ENCODE measurements at regions not wholly inside any gene's neighbourhood (a gene's known extent, or its start where the extent isn't known, plus 50 kb on each side); places are given as distances from the start of the nearest gene placed in this dataset.

DNA sequence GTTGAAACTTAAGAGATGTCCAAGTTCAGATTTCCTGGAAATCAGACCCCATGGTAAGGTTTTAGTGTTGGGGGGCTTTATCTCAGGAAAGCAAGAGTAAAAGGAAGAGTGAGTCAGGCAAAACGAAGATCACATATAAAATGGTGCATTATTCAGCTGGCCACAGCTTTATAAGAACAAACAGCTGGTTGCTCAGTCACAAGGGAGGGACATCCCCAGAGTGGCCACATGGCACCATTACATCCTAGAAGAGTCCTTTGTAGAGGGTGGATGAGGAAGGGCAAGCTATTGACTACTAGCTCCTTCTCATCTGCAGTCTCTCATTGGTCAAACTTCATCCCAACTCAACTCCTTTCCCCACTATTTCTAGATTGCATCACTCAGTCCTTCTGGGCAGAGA is 68.3 kb upstream of the COL8A1 start:
- Histone ChIP-seq H3K4me3 (ENCODE audit: low read depth, low read length, poor library complexity, severe bottlenecking) (no peak overlapping the region), H3K4me2 (ENCODE audit: low read length) (no peak overlapping the region), H3K9me3 (ENCODE audit: low read length) (no peaks in the 10 kb centered on the region), H3K27ac (ENCODE audit: low read depth, low read length, poor library complexity, severe bottlenecking) (no peak overlapping the region), H3K79me2 (ENCODE audit: insufficient read depth, low read depth, low read length) (no peaks in the 10 kb centered on the region), H3K9me2 (ENCODE audit: insufficient read depth, low read length) (no peaks in the 10 kb centered on the region), H3K4me1 (ENCODE audit: insufficient read depth, low read length, poor library complexity, severe bottlenecking) (no peaks in the 10 kb centered on the region), H4K20me1 (ENCODE audit: insufficient read depth, low read length) (no peaks in the 10 kb centered on the region), H2AFZ (ENCODE audit: low read length) (no peak overlapping the region), H3K36me3 (ENCODE audit: insufficient read depth, low read length) (no peaks in the 10 kb centered on the region)
- BruUV-seq (replicated peaks): no TSS peak
- POLR2A ChIA-PET: interaction anchor here (0.5 to 0.6 kb wide), 2 partner anchors 87 to 216 kb away, joined by 3 to 7 read pairs; no protein-coding TSS in a partner anchor
- no peak for DNase-seq (ENCODE audit: low spot score)
- intact Hi-C loops (cut with micrococcal nuclease; ENCODE audit: unreplicated experiment): no loop called here
- CTCF ChIA-PET (ENCODE audit: unreplicated experiment): interaction anchor here (0.5 kb wide), 1 partner anchor 765 kb away, joined by 3 read pairs; no protein-coding TSS in a partner anchor
- TF ChIP-seq, protein P1, sequence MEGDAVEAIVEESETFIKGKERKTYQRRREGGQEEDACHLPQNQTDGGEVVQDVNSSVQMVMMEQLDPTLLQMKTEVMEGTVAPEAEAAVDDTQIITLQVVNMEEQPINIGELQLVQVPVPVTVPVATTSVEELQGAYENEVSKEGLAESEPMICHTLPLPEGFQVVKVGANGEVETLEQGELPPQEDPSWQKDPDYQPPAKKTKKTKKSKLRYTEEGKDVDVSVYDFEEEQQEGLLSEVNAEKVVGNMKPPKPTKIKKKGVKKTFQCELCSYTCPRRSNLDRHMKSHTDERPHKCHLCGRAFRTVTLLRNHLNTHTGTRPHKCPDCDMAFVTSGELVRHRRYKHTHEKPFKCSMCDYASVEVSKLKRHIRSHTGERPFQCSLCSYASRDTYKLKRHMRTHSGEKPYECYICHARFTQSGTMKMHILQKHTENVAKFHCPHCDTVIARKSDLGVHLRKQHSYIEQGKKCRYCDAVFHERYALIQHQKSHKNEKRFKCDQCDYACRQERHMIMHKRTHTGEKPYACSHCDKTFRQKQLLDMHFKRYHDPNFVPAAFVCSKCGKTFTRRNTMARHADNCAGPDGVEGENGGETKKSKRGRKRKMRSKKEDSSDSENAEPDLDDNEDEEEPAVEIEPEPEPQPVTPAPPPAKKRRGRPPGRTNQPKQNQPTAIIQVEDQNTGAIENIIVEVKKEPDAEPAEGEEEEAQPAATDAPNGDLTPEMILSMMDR (conservative IDR thresholded peaks at IDR 0.05; ENCODE audit: low read length): no peak
- TF ChIP-seq EZH2phosphoT487 (IDR thresholded peaks at IDR 0.05; ENCODE audit: borderline replicate concordance, low read depth, low read length): no peak

DNA sequence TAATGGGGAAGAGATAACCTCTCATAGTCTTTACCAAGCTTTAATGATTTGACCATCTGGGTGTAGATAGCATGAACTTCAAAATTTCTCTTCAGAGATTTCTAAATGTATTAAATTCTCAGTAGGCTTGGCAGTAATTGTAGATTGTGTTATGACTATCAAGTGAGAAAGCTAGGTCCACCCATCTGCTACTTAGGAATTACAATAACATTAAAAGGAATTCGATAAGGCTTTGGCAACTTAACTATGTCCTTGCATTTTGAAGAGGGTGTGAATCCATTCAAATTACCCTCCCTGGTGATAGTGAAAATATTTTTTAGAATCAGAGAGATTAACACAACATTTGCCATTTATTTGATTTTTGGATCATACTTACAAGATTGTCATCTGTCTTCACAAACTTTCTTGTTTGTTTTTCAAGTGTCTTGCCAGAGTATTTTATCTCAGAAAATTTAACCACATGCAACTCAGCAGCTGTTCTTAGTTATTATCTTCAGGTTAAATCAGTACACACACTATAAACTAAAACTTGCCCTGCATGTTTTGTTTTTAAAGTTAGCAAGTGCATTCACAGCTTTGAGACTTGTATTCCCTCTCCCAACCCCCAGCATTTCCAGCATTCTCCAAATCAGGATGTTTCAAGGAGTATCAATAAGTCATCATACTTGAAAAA is 69.6 kb upstream of the COL8A1 start:
- TF ChIP-seq EZH2phosphoT487 (IDR thresholded peaks at IDR 0.05; ENCODE audit: borderline replicate concordance, low read depth, low read length): no peak
- TF ChIP-seq, protein P1 (conservative IDR thresholded peaks at IDR 0.05; ENCODE audit: low read length): no peak
- Histone ChIP-seq H3K4me1 (ENCODE audit: insufficient read depth, low read length, poor library complexity, severe bottlenecking) (no peaks in the 10 kb centered on the region), H3K9me3 (ENCODE audit: low read length) (no peaks in the 10 kb centered on the region), H3K4me3 (ENCODE audit: low read depth, low read length, poor library complexity, severe bottlenecking) (no peak overlapping the region), H3K79me2 (ENCODE audit: insufficient read depth, low read depth, low read length) (no peaks in the 10 kb centered on the region), H3K4me2 (ENCODE audit: low read length) (no peak overlapping the region), H3K27ac (ENCODE audit: low read depth, low read length, poor library complexity, severe bottlenecking) (no peak overlapping the region), H4K20me1 (ENCODE audit: insufficient read depth, low read length) (no peaks in the 10 kb centered on the region), H2AFZ (ENCODE audit: low read length) (no peak overlapping the region), H3K9me2 (ENCODE audit: insufficient read depth, low read length) (no peaks in the 10 kb centered on the region), H3K36me3 (ENCODE audit: insufficient read depth, low read length) (no peaks in the 10 kb centered on the region)
- no peak for DNase-seq (ENCODE audit: low spot score)
- CTCF ChIA-PET (ENCODE audit: unreplicated experiment): no interaction called here
- intact Hi-C loops (cut with micrococcal nuclease; ENCODE audit: unreplicated experiment): no loop called here
- BruUV-seq (replicated peaks): no TSS peak
- POLR2A ChIA-PET: no interaction called here

DNA sequence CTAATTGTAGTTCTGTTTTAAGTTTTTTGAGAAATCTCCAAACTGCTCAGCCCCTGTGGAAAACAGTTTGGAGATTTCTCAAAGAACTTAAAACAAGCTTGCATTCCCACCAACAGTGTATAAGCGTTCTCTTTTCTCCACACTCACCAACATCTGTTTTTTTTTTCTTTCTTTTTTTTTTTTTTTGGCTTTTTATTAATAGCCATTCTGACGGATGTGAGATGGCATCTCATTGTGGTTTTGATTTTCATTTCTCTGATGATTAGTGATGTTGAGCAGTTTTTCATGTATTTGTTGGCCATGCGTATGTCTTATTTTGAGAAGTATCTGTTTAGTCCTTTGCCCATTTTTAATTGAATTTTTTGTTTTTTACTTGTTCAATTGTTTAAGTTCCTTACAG is 73.1 kb upstream of the COL8A1 start:
- Histone ChIP-seq H3K4me1 (ENCODE audit: insufficient read depth, low read length, poor library complexity, severe bottlenecking) (no peaks in the 10 kb centered on the region), H4K20me1 (ENCODE audit: insufficient read depth, low read length) (no peaks in the 10 kb centered on the region), H3K9me2 (ENCODE audit: insufficient read depth, low read length) (no peaks in the 10 kb centered on the region), H3K9me3 (ENCODE audit: low read length) (no peaks in the 10 kb centered on the region), H3K4me2 (ENCODE audit: low read length) (no peak overlapping the region), H3K27ac (ENCODE audit: low read depth, low read length, poor library complexity, severe bottlenecking) (no peak overlapping the region), H3K4me3 (ENCODE audit: low read depth, low read length, poor library complexity, severe bottlenecking) (no peak overlapping the region), H3K79me2 (ENCODE audit: insufficient read depth, low read depth, low read length) (no peaks in the 10 kb centered on the region), H2AFZ (ENCODE audit: low read length) (no peak overlapping the region), H3K36me3 (ENCODE audit: insufficient read depth, low read length) (no peaks in the 10 kb centered on the region)
- no peak for TF ChIP-seq EZH2phosphoT487 (IDR thresholded peaks at IDR 0.05; ENCODE audit: borderline replicate concordance, low read depth, low read length)
- TF ChIP-seq, protein P1 (conservative IDR thresholded peaks at IDR 0.05; ENCODE audit: low read length): no peak
- BruUV-seq (replicated peaks): no TSS peak
- DNase-seq (ENCODE audit: low spot score): no peak
- CTCF ChIA-PET (ENCODE audit: unreplicated experiment): no interaction called here
- POLR2A ChIA-PET: no interaction called here
- intact Hi-C loops (cut with micrococcal nuclease; ENCODE audit: unreplicated experiment): no loop called here
